PC-3 (cell line): ENCODE measurements at regions not wholly inside any gene's neighbourhood (a gene's known extent, or its start where the extent isn't known, plus 50 kb on each side); places are given as distances from the start of the nearest gene placed in this dataset.
"Not testable (repeated sequence)": the region's sequence is repeated elsewhere in the genome, so short reads cannot be mapped to it uniquely, and the experiment has no call there.

ENCODE experiments used
- ATAC-seq: fragments of 200-7000 bp; cut with Tn5 transposase; 2 replicates; pipeline ENCODE4 v1.9.1; 2020; ENCODE audit warnings: mild to moderate bottlenecking, moderate library complexity
- BruUV-seq: library from RNA; stranded (reverse); fragments of 400-500 nt; replicated peaks from 2 replicates; lab custom pipeline; 2021; lab: Mats Ljungman, UMichigan
- CTCF ChIA-PET: fragments of 300-600 bp; sonication (Branson Sonifier 250); formaldehyde crosslinking; loops from one replicate; lab custom pipeline; 2022; ENCODE audit warnings: antibody characterized with exemption; lab: Charles Lee
- POLR2A ChIA-PET: fragments of 300-600 bp; sonication (Branson Sonifier 250); formaldehyde crosslinking; loops from one replicate; lab custom pipeline; 2022; ENCODE audit warnings: antibody characterized with exemption; ENCODE audit not compliant: unreplicated experiment; lab: Charles Lee
- DNase-seq: peaks from one replicate; pipeline ENCODE4 v3.0.0-alpha.2; 2015
- H2AFZ ChIP-seq: fragments of 300-600 bp; sonication (generic); 2 replicates; pipeline ENCODE4 v1.6.0; 2016; ENCODE audit warnings: antibody characterized with exemption, low read length
- H3F3A ChIP-seq: fragments of 300-600 bp; sonication (generic); one replicate; pipeline ENCODE4 v1.6.0; 2017; ENCODE audit warnings: antibody characterized with exemption, low read length, control low read depth, mild to moderate bottlenecking; ENCODE audit not compliant: unreplicated experiment
- H3K27ac ChIP-seq: fragments of 300-600 bp; sonication (generic); 2 replicates; pipeline ENCODE4 v1.5.1; 2016; ENCODE audit warnings: mild to moderate bottlenecking, low read length
- H3K27me3 ChIP-seq: fragments of 300-600 bp; sonication (generic); 2 replicates; pipeline ENCODE4 v1.6.1; 2016; ENCODE audit warnings: low read length, mixed read lengths
- H3K36me3 ChIP-seq: fragments of 300-600 bp; sonication (generic); 2 replicates; pipeline ENCODE4 v1.6.1; 2016; ENCODE audit warnings: low read depth, mixed run types, low read length, mixed read lengths
- H3K4me1 ChIP-seq: fragments of 300-600 bp; sonication (generic); 2 replicates; pipeline ENCODE4 v1.5.1; 2016; ENCODE audit warnings: low read length; ENCODE audit not compliant: insufficient read depth
- H3K4me2 ChIP-seq: fragments of 300-600 bp; sonication (generic); 2 replicates; pipeline ENCODE4 v1.6.0; 2016; ENCODE audit warnings: low read length
- H3K4me3 ChIP-seq: fragments of 300-600 bp; sonication (generic); 2 replicates; pipeline ENCODE4 v1.5.1; 2016; ENCODE audit warnings: mild to moderate bottlenecking, low read length, mixed read lengths
- H3K79me2 ChIP-seq: fragments of 300-600 bp; sonication (generic); 2 replicates; pipeline ENCODE4 v1.6.1; 2017; ENCODE audit warnings: low read length, mixed read lengths
- H3K9ac ChIP-seq: fragments of 300-600 bp; sonication (generic); 2 replicates; pipeline ENCODE4 v1.6.0; 2016; ENCODE audit warnings: mild to moderate bottlenecking, low read length
- H3K9me2 ChIP-seq: fragments of 300-600 bp; sonication (generic); replicated peaks from 2 replicates; pipeline ENCODE4 v1.6.1; 2016; ENCODE audit warnings: mixed run types, low read length, mixed read lengths
- H3K9me3 ChIP-seq: fragments of 300-600 bp; sonication (generic); 2 replicates; pipeline ENCODE4 v1.6.1; 2016; ENCODE audit warnings: low read length, mixed read lengths
- H4K20me1 ChIP-seq: fragments of 300-600 bp; sonication (generic); 2 replicates; pipeline ENCODE4 v1.6.1; 2016; ENCODE audit warnings: low read length, mixed read lengths
- EZH2 ChIP-seq: fragments of 300-600 bp; sonication (generic); IDR thresholded peaks from one replicate; pipeline ENCODE4 v1.6.1; 2017; ENCODE audit warnings: antibody characterized with exemption, mild to moderate bottlenecking, low read length; ENCODE audit not compliant: unreplicated experiment
- EZH2phosphoT487 ChIP-seq: fragments of 300-600 bp; sonication (generic); IDR thresholded peaks from 2 replicates; pipeline ENCODE4 v1.6.1; 2018; ENCODE audit warnings: mild to moderate bottlenecking, antibody characterized with exemption, low read length, borderline replicate concordance
- intact Hi-C: fragments of 100-400 bp; cut with micrococcal nuclease; formaldehyde crosslinking; loops from 2 replicates; pipeline ENCODE4 v1.9.0; 2023
- TF ChIP-seq, protein P1 (sequence below): fragments of 300-600 bp; sonication (generic); conservative IDR thresholded peaks from 2 replicates; pipeline ENCODE4 v1.5.1; 2017; ENCODE audit warnings: antibody characterized with exemption, low read depth, mild to moderate bottlenecking, low read length

DNA sequence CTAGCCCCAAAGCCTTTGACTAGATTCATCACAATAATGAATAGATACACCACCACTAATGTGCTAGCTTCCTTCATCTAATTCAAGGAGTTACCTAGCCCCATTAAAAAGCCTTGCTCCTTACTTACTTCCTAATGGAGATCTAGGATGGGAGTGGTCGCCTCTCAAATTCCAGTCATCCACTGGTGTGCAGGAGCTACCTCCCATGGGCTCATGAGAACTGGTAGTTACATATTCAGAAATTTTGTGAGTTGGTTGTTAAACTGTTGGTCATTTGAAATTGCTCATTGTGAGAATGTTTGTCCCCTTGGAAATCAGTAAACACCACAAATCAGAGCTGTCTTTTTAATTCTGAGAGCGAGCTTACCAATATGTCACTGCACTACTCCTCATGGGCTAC lies 91.7 kb upstream of the GDNF start:
- ChIA-PET CTCF (no interaction called here), POLR2A (no interaction called here)
- Histone ChIP-seq H3F3A (no peaks in the 10 kb centered on the region), H3K4me3 (no peak overlapping the region), H2AFZ (no peak overlapping the region), H3K4me1 (no peaks in the 10 kb centered on the region), H3K9me3 (no peaks in the 10 kb centered on the region), H3K4me2 (no peak overlapping the region), H3K79me2 (no peaks in the 10 kb centered on the region), H3K27ac (no peak overlapping the region), H3K9me2 (no peaks in the 10 kb centered on the region), H3K27me3 (peaks cover 76% of the 10 kb centered on the region), H4K20me1 (no peaks in the 10 kb centered on the region), H3K9ac (no peak overlapping the region), H3K36me3 (no peaks in the 10 kb centered on the region)
- no peak for ATAC-seq
- intact Hi-C loops, result no loop called here
- TF ChIP-seq EZH2phosphoT487 (no peak), EZH2 (no peak)
- TF ChIP-seq, protein P1, sequence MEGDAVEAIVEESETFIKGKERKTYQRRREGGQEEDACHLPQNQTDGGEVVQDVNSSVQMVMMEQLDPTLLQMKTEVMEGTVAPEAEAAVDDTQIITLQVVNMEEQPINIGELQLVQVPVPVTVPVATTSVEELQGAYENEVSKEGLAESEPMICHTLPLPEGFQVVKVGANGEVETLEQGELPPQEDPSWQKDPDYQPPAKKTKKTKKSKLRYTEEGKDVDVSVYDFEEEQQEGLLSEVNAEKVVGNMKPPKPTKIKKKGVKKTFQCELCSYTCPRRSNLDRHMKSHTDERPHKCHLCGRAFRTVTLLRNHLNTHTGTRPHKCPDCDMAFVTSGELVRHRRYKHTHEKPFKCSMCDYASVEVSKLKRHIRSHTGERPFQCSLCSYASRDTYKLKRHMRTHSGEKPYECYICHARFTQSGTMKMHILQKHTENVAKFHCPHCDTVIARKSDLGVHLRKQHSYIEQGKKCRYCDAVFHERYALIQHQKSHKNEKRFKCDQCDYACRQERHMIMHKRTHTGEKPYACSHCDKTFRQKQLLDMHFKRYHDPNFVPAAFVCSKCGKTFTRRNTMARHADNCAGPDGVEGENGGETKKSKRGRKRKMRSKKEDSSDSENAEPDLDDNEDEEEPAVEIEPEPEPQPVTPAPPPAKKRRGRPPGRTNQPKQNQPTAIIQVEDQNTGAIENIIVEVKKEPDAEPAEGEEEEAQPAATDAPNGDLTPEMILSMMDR, result no peak
- no TSS peak for BruUV-seq
- DNase-seq, result no peak

DNA sequence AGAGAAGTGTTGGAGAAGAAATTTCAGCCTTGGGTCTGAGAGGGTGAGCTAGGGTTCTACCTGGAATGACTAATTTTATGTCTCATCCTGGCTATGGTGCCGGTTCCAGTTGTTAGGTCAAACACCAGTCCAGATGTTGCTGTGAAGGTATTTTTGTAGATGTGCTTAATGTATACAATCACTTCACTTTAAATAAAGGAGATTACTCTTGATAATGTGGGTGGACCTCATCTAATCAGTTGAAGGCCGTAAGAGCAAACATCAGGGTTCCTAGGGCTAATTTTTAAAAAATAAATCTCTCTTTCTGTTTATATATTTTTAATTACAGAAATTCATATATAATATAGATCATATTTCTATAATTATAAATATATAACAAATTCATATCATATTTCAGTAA lies 90.5 kb upstream of the GDNF start:
- Histone ChIP-seq H3K27ac (no peak overlapping the region), H3K9ac (no peak overlapping the region), H3K79me2 (no peaks in the 10 kb centered on the region), H4K20me1 (no peaks in the 10 kb centered on the region), H3F3A (no peaks in the 10 kb centered on the region), H2AFZ (no peak overlapping the region), H3K9me2 (no peaks in the 10 kb centered on the region), H3K4me1 (no peaks in the 10 kb centered on the region), H3K4me2 (no peak overlapping the region), H3K27me3 (peaks cover 77% of the 10 kb centered on the region), H3K4me3 (no peak overlapping the region), H3K36me3 (no peaks in the 10 kb centered on the region), H3K9me3 (no peaks in the 10 kb centered on the region)
- intact Hi-C loops, result no loop called here
- no TSS peak for BruUV-seq
- no peak for ATAC-seq
- ChIA-PET POLR2A (interaction anchor here (0.7 kb wide), 1 partner anchor 37 kb away, joined by 3 read pairs; no protein-coding TSS in a partner anchor), CTCF (no interaction called here)
- no peak for DNase-seq
- no peak for TF ChIP-seq EZH2phosphoT487
- TF ChIP-seq EZH2, result no peak
- TF ChIP-seq, protein P1, result no peak

DNA sequence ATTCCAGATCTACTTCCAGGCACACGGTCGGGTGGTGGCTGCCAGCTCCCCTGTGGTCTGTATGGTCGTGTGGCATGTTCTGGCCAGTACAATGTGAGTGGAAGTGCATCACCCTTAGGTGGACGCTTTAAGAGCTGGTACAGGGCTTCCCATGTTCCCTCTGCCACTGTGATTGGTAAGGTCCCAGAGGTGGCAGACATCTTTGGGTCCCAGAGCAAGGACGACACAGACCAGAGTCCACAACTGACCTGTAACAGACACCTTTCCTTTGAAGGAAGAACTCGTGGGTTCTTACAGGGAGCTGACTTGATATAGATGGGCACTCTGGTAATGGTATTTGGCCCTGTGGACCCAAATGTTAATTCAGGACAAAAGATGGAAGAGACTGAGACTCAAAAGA lies 90.0 kb upstream of the GDNF start:
- no peak overlapping the region for H3K27ac ChIP-seq
- no TSS peak for BruUV-seq
- intact Hi-C loops, result no loop called here

DNA sequence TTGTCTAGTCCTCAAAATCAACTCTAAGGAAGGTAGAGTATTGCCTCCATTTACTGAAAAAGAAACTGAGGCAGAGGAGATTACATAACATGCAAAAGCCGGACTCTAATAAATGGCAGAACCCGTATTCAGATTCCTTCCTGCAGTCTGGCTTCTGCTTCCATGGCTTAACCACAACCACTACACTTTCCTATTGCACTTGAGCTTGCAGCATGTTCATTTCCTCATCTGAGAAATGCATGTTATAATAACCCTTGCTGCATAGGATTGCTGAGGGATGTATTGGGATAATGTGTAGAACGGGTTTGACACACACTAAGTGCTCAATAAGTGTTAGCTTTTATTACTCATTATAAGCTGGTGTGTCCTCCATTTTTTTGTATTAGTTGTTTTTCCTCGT lies 87.9 kb upstream of the GDNF start:
- H2AFZ ChIP-seq, ATAC-seq, H3K9me3 ChIP-seq, H4K20me1 ChIP-seq, H3K79me2 ChIP-seq, intact Hi-C loops, H3K4me2 ChIP-seq, DNase-seq, BruUV-seq, H3K4me1 ChIP-seq, H3K36me3 ChIP-seq, H3F3A ChIP-seq, POLR2A ChIA-PET, H3K9ac ChIP-seq, CTCF ChIA-PET, H3K9me2 ChIP-seq, H3K27ac ChIP-seq, H3K4me3 ChIP-seq: not testable (repeated sequence)
- H3K27me3 ChIP-seq, result peaks cover 78% of the 10 kb centered on the region

More for the DNA sequence above, 90.0 kb upstream of the GDNF start:
- Histone ChIP-seq H3K4me1 (no peaks in the 10 kb centered on the region), H3K4me3 (no peak overlapping the region), H2AFZ (no peak overlapping the region), H3K36me3 (no peaks in the 10 kb centered on the region), H3K9me3 (no peaks in the 10 kb centered on the region), H4K20me1 (no peaks in the 10 kb centered on the region), H3K27me3 (peaks cover 77% of the 10 kb centered on the region), H3K4me2 (no peak overlapping the region), H3F3A (no peaks in the 10 kb centered on the region), H3K9me2 (no peaks in the 10 kb centered on the region), H3K79me2 (no peaks in the 10 kb centered on the region), H3K9ac (no peak overlapping the region)
- ATAC-seq (no peak), DNase-seq (no peak)
- POLR2A ChIA-PET, result no interaction called here
- no peak for TF ChIP-seq EZH2phosphoT487
- TF ChIP-seq, protein P1, result no peak
- TF ChIP-seq EZH2, result no peak
- CTCF ChIA-PET, result no interaction called here
